ENCODE measurements at regions not wholly inside any gene's neighbourhood (a gene's known extent, or its start where the extent isn't known, plus 50 kb on each side); places are given as distances from the start of the nearest gene placed in this dataset.

DNA sequence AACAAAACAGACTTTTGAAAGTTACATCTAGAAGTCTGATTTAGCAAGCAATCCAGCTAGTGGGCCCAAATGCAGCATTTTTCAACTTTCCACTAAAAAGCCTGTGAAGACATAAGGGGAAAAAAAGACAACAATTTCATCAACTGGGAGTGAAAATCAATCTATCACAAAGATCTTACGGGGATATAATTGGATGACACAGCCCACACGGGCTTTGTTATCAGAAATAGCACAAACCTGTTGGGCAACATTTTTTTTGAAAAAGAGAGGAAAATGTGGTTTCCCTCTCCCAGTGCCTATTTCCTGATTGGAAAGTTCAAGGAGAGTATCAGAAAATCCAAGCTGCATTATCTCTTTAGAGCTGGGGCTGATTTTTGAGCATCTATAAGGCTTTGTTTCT lies 132.7 kb downstream of the EVA1A start:
- TF ChIP-seq POLR2AphosphoS5 (IDR thresholded peaks at IDR 0.05; ENCODE audit: insufficient read depth in 1 of 2, low read depth in 1 of 2): no peak
- no peak for TF ChIP-seq POLR2A (IDR thresholded peaks at IDR 0.05)
- TF ChIP-seq, protein P1, sequence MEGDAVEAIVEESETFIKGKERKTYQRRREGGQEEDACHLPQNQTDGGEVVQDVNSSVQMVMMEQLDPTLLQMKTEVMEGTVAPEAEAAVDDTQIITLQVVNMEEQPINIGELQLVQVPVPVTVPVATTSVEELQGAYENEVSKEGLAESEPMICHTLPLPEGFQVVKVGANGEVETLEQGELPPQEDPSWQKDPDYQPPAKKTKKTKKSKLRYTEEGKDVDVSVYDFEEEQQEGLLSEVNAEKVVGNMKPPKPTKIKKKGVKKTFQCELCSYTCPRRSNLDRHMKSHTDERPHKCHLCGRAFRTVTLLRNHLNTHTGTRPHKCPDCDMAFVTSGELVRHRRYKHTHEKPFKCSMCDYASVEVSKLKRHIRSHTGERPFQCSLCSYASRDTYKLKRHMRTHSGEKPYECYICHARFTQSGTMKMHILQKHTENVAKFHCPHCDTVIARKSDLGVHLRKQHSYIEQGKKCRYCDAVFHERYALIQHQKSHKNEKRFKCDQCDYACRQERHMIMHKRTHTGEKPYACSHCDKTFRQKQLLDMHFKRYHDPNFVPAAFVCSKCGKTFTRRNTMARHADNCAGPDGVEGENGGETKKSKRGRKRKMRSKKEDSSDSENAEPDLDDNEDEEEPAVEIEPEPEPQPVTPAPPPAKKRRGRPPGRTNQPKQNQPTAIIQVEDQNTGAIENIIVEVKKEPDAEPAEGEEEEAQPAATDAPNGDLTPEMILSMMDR (IDR thresholded peaks at IDR 0.05): no peak

Data from vagina (tissue), 2 donors.